ENCODE measurements at regions not wholly inside any gene's neighbourhood (a gene's known extent, or its start where the extent isn't known, plus 50 kb on each side); places are given as distances from the start of the nearest gene placed in this dataset.
A peak's percentile ranks its signal among the peaks of the same experiment; 100 is the strongest.

DNA sequence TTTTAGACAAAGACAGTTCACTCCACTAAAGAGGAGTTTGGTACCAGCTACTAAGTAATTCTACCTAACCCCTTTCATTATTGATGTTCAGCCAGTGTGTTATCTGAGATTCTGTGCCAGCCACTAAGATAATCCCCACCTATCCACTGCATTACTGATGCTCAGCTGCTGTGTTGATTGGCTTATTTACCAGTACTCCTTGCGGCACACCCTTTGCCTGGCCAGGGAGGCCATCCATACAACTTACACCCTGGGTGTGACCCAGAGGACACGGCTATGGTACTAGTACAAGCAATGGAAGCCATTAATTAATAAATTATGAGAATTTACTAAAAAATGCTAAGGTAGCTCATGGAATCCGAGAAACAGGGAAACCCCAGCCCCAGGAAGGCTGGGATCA is 290.7 kb upstream of the CTNNB1 start:
- Histone ChIP-seq H3K9ac (ENCODE audit: low read length) (no peak overlapping the region), H3K27me3 (ENCODE audit: control insufficient read depth in 1 of 2, insufficient read depth in 2 of 2, low read length in 2 of 2) (no peaks in the 10 kb centered on the region), H3K4me1 (ENCODE audit: insufficient read depth, low read length) (peaks cover 8% of the 10 kb centered on the region), H3K9me3 (ENCODE audit: low read length) (no peaks in the 10 kb centered on the region), H3K27ac (ENCODE audit: low read depth, low read length) (no peak overlapping the region), H3K4me3 (ENCODE audit: low read depth in 1 of 2, low read length in 2 of 2) (no peak overlapping the region), H3K36me3 (ENCODE audit: insufficient read depth, low read length) (no peaks in the 10 kb centered on the region)

DNA sequence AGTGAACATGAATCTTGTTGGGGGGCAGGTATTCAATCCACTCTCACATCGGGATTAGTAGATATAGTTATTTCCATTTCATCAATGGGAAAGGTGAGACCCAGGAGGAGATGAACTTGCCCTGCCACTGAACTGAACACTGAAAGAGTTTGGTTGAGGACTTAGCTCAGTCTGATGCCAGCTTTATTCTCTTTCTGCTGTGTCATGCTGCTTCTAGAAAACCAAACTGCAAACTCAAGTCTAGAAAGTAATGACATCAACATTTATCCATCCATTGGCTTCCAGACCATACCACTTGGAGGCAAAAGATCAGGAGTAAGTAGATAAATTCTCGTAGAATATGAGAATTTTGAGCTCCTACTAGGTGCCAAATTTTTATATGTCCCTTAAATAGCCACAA is 288.0 kb upstream of the CTNNB1 start:
- Histone ChIP-seq H3K9ac (ENCODE audit: low read length) (no peak overlapping the region), H3K27me3 (ENCODE audit: control insufficient read depth in 1 of 2, insufficient read depth in 2 of 2, low read length in 2 of 2) (no peaks in the 10 kb centered on the region), H3K9me3 (ENCODE audit: low read length) (no peaks in the 10 kb centered on the region), H3K4me3 (ENCODE audit: low read depth in 1 of 2, low read length in 2 of 2) (no peak overlapping the region), H3K36me3 (ENCODE audit: insufficient read depth, low read length) (no peaks in the 10 kb centered on the region), H3K4me1 (ENCODE audit: insufficient read depth, low read length) (peaks cover 18% of the 10 kb centered on the region), H3K27ac (ENCODE audit: low read depth, low read length) (no peak overlapping the region)

DNA sequence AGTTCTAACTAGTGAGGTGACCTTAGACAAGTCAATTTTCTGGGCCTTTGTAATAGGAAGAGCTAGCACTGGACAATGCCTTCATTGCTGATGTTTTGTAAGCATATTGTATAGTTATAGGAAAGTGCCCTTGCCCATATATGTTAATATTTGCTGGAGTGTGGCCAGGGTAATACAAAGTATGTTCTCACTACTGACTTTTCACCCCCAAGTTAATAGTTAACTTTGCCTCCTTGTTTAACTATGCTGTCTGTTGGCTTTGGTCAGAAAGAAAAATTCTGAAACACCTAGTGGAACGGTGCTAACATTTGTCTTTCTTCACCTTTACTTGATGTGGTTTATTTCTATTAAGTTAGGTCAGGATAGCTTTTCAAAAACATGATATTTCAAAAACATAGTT is 287.4 kb upstream of the CTNNB1 start:
- H3K27me3 ChIP-seq (ENCODE audit: control insufficient read depth in 1 of 2, insufficient read depth in 2 of 2, low read length in 2 of 2), result no peaks in the 10 kb centered on the region
- H3K9me3 ChIP-seq (ENCODE audit: low read length), result no peaks in the 10 kb centered on the region
- H3K36me3 ChIP-seq (ENCODE audit: insufficient read depth, low read length), result no peaks in the 10 kb centered on the region
- peaks cover 18% of the 10 kb centered on the region for H3K4me1 ChIP-seq (ENCODE audit: insufficient read depth, low read length)
- no peak overlapping the region for H3K4me3 ChIP-seq (ENCODE audit: low read depth in 1 of 2, low read length in 2 of 2)
- no peak overlapping the region for H3K27ac ChIP-seq (ENCODE audit: low read depth, low read length)
- H3K9ac ChIP-seq (ENCODE audit: low read length), result no peak overlapping the region

DNA sequence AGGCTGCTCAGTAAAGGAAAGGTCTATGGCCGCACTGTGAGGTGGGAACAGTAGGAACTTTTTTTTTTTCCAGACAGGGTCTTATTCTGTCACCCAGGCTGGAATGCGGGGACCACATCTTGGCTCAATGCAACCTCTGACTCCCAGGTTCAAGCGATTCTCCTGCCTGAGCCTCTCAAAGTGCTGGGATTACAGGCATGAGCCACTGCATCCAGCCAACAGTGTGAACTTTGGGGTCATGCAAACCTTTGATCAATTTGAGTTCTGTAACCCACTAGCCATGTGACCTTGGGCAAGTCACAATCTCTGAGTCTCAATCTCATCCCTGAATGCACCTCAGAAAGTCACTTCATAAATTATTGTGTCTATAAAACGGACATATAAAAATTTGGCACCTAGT is 286.8 kb upstream of the CTNNB1 start:
- Histone ChIP-seq H3K27ac (ENCODE audit: low read depth, low read length) (no peak overlapping the region), H3K27me3 (ENCODE audit: control insufficient read depth in 1 of 2, insufficient read depth in 2 of 2, low read length in 2 of 2) (no peaks in the 10 kb centered on the region), H3K36me3 (ENCODE audit: insufficient read depth, low read length) (no peaks in the 10 kb centered on the region), H3K9me3 (ENCODE audit: low read length) (no peaks in the 10 kb centered on the region), H3K4me3 (ENCODE audit: low read depth in 1 of 2, low read length in 2 of 2) (no peak overlapping the region), H3K4me1 (ENCODE audit: insufficient read depth, low read length) (peaks cover 18% of the 10 kb centered on the region), H3K9ac (ENCODE audit: low read length) (no peak overlapping the region)

DNA sequence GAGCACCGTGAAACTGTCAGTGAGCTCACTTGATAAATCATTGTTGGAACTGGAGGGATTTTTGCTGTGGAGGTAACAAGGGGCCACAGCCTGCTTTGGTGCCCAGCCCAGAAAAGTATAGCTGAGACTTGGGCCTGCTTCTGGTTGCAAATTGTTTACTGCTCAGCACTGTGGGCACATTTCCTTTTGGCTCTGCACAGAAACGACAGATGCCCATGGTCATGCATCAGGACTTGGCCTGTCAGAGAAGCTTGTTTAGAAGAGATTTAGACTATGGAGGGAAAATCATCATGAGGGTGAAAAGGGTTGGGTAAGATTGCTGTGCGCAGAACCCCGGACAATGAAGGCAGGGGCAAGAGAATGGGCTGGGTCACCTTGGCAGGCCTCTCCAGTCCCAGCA is 286.1 kb upstream of the CTNNB1 start:
- Histone ChIP-seq H3K9ac (ENCODE audit: low read length) (no peak overlapping the region), H3K36me3 (ENCODE audit: insufficient read depth, low read length) (no peaks in the 10 kb centered on the region), H3K4me3 (ENCODE audit: low read depth in 1 of 2, low read length in 2 of 2) (no peak overlapping the region), H3K9me3 (ENCODE audit: low read length) (no peaks in the 10 kb centered on the region), H3K27me3 (ENCODE audit: control insufficient read depth in 1 of 2, insufficient read depth in 2 of 2, low read length in 2 of 2) (no peaks in the 10 kb centered on the region), H3K27ac (ENCODE audit: low read depth, low read length) (no peak overlapping the region), H3K4me1 (ENCODE audit: insufficient read depth, low read length) (peaks cover 18% of the 10 kb centered on the region)

DNA sequence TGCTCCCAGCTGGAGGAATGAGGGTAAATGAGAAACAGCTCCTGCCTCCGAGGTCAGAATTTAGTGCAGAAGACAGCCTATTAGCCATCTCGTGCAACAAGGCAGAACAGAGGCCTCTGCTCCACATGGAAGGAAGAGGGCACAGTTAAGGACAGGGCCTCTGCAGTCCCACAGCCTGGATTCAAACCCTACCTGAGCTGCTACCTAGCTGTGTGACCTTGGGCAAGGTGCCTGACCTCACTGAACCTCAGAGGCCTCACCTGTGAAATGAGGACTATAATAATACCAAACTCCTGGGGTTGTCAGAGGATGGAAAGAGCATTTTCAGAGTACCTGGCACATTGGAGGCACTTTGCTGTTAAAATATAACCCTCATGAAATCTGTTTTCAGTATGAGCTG is 285.7 kb upstream of the CTNNB1 start:
- Histone ChIP-seq H3K27me3 (ENCODE audit: control insufficient read depth in 1 of 2, insufficient read depth in 2 of 2, low read length in 2 of 2) (no peaks in the 10 kb centered on the region), H3K4me3 (ENCODE audit: low read depth in 1 of 2, low read length in 2 of 2) (no peak overlapping the region), H3K27ac (ENCODE audit: low read depth, low read length) (no peak overlapping the region), H3K36me3 (ENCODE audit: insufficient read depth, low read length) (no peaks in the 10 kb centered on the region), H3K9me3 (ENCODE audit: low read length) (no peaks in the 10 kb centered on the region), H3K4me1 (ENCODE audit: insufficient read depth, low read length) (peaks cover 18% of the 10 kb centered on the region), H3K9ac (ENCODE audit: low read length) (no peak overlapping the region)

DNA sequence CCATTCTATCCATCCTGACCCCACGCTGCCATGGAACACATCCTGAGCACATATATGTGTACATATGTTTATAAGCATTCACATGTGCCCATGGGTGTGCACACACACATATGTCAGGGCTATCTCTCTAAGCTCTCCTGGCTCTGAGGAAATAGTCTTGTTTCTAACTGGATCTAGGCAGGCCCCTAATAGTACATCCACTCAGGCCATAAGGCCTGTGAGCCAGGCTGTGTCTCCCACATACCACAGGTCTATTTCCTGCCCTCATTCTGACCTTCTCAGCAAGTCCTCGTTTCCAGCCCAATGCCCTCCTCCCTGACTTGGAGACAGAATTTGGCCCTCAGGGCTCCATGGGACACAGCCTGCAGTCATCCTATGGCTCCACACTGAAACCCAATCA is 284.8 kb upstream of the CTNNB1 start:
- H3K27me3 ChIP-seq (ENCODE audit: control insufficient read depth in 1 of 2, insufficient read depth in 2 of 2, low read length in 2 of 2), result no peaks in the 10 kb centered on the region
- H3K4me1 ChIP-seq (ENCODE audit: insufficient read depth, low read length), result peaks cover 18% of the 10 kb centered on the region
- H3K9ac ChIP-seq (ENCODE audit: low read length), result no peak overlapping the region
- no peaks in the 10 kb centered on the region for H3K9me3 ChIP-seq (ENCODE audit: low read length)
- peak overlapping the region in 1 of 2 donors; percentile 5 for H3K4me3 ChIP-seq (ENCODE audit: low read depth in 1 of 2, low read length in 2 of 2)
- no peaks in the 10 kb centered on the region for H3K36me3 ChIP-seq (ENCODE audit: insufficient read depth, low read length)
- no peak overlapping the region for H3K27ac ChIP-seq (ENCODE audit: low read depth, low read length)

DNA sequence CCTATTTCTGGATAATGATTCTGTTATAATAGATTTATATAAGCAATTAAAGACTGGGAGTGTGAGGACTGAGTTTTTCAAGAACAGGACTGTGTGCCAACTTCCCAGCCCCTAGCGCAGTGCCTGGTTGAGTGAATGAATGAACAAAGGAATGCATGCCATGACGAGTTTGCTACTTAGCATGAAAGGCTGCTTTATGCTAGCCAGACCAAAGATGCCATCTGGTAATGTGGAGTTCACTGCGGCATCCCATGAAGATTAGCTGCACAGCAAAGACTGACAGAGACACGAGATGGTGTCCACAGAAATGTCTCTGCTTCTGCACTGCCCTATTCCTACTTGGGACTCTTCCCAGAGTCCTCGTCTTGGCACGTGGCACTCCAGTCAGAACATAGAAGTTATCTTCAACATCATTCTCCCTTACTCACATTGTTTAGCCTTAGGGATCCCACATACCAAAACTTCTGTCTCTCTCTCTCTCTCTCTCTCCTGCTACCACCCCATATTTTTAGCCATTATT is 283.9 kb upstream of the CTNNB1 start:
- no peaks in the 10 kb centered on the region for H3K9me3 ChIP-seq (ENCODE audit: low read length)
- no peak overlapping the region for H3K9ac ChIP-seq (ENCODE audit: low read length)
- no peak overlapping the region for H3K27ac ChIP-seq (ENCODE audit: low read depth, low read length)
- H3K4me1 ChIP-seq (ENCODE audit: insufficient read depth, low read length), result peaks cover 18% of the 10 kb centered on the region
- no peaks in the 10 kb centered on the region for H3K36me3 ChIP-seq (ENCODE audit: insufficient read depth, low read length)
- H3K27me3 ChIP-seq (ENCODE audit: control insufficient read depth in 1 of 2, insufficient read depth in 2 of 2, low read length in 2 of 2), result no peaks in the 10 kb centered on the region
- no peak overlapping the region for H3K4me3 ChIP-seq (ENCODE audit: low read depth in 1 of 2, low read length in 2 of 2)

DNA sequence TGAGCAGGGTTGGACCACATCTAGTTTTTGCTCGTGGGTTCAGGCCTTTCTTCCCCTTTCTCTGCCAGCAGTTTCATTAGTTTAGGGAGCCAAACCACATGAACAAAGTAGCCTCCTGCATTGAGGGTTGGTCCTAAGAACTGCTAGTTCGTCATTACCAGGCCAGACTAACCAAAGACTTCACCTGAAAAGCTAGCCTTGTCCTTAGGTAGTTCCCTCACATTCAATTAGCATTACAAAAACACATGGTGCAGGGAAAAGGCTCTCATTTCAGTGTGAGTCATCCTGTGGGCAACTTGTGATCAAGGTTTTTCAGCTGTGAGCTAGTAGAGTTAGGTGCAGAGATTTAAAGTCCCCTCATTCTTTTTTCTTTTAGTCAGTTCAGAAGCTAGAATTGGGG is 279.3 kb upstream of the CTNNB1 start:
- Histone ChIP-seq H3K9ac (ENCODE audit: low read length) (no peak overlapping the region), H3K36me3 (ENCODE audit: insufficient read depth, low read length) (no peaks in the 10 kb centered on the region), H3K27me3 (ENCODE audit: control insufficient read depth in 1 of 2, insufficient read depth in 2 of 2, low read length in 2 of 2) (no peaks in the 10 kb centered on the region), H3K4me1 (ENCODE audit: insufficient read depth, low read length) (no peaks in the 10 kb centered on the region), H3K9me3 (ENCODE audit: low read length) (no peaks in the 10 kb centered on the region), H3K4me3 (ENCODE audit: low read depth in 1 of 2, low read length in 2 of 2) (no peak overlapping the region), H3K27ac (ENCODE audit: low read depth, low read length) (no peak overlapping the region)

DNA sequence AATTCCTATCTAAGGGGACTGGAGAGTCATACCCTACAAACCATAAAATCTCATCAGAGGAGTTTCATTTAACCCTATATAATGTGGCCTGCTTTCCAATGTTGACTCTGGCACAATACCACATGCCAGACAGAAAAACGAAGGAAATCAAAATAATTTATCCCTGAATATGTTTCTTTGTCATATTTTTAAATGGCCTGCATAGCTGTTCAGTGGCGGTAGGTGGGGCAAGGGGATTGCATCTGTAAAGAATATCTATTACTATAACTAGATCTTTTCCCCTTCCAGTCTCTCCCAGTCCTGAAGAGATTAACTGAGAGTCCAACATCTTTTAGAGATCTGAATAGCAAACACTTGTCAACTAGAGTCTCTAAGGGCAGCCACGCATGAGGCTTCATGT is 278.1 kb upstream of the CTNNB1 start:
- no peaks in the 10 kb centered on the region for H3K9me3 ChIP-seq (ENCODE audit: low read length)
- H3K4me3 ChIP-seq (ENCODE audit: low read depth in 1 of 2, low read length in 2 of 2), result no peak overlapping the region
- H3K36me3 ChIP-seq (ENCODE audit: insufficient read depth, low read length), result no peaks in the 10 kb centered on the region
- no peaks in the 10 kb centered on the region for H3K27me3 ChIP-seq (ENCODE audit: control insufficient read depth in 1 of 2, insufficient read depth in 2 of 2, low read length in 2 of 2)
- no peak overlapping the region for H3K27ac ChIP-seq (ENCODE audit: low read depth, low read length)
- no peaks in the 10 kb centered on the region for H3K4me1 ChIP-seq (ENCODE audit: insufficient read depth, low read length)
- no peak overlapping the region for H3K9ac ChIP-seq (ENCODE audit: low read length)

DNA sequence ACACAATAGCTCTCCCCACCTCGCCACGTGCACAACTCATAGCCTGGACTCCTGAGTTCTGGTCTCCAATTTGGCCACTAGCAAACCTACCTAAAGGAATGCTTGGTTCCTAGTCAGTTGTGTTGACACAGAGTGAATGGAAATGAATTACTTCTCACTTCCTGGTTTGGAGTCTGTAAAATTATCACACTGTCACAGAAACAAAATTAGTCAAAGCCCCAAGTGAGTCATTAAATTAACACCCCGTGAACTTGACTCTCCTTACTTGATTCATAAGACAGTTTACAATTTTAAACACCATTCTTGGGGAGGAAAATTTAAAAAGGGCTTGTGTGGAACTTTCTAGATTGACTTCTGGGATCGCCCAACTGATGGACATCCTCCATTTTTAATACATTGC is 276.2 kb upstream of the CTNNB1 start:
- Histone ChIP-seq H3K27me3 (ENCODE audit: control insufficient read depth in 1 of 2, insufficient read depth in 2 of 2, low read length in 2 of 2) (no peaks in the 10 kb centered on the region), H3K4me1 (ENCODE audit: insufficient read depth, low read length) (no peaks in the 10 kb centered on the region), H3K27ac (ENCODE audit: low read depth, low read length) (no peak overlapping the region), H3K36me3 (ENCODE audit: insufficient read depth, low read length) (no peaks in the 10 kb centered on the region), H3K9ac (ENCODE audit: low read length) (no peak overlapping the region), H3K9me3 (ENCODE audit: low read length) (no peaks in the 10 kb centered on the region), H3K4me3 (ENCODE audit: low read depth in 1 of 2, low read length in 2 of 2) (no peak overlapping the region)

DNA sequence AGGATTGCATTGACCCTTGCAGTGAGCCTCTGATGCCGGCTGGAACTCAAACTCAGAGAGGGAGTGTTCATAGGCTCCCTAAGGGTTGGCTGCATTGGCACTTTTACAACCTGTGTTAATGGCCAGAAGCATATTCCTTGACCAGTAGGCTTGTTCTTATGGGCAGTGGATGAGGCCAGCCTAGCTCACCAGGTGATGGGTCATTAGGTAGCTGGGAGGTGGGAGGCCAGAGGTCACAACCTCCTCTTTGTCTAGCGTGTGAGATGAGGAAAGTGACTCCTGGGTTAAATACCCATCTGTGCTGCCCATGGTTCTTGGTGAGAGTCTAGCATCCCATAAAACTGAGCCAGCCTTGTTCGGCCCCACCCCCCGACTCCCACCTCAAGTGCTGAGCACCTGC is 275.7 kb upstream of the CTNNB1 start:
- H3K27me3 ChIP-seq (ENCODE audit: control insufficient read depth in 1 of 2, insufficient read depth in 2 of 2, low read length in 2 of 2), result no peaks in the 10 kb centered on the region
- H3K4me1 ChIP-seq (ENCODE audit: insufficient read depth, low read length), result no peaks in the 10 kb centered on the region
- no peaks in the 10 kb centered on the region for H3K36me3 ChIP-seq (ENCODE audit: insufficient read depth, low read length)
- no peak overlapping the region for H3K27ac ChIP-seq (ENCODE audit: low read depth, low read length)
- no peaks in the 10 kb centered on the region for H3K9me3 ChIP-seq (ENCODE audit: low read length)
- no peak overlapping the region for H3K9ac ChIP-seq (ENCODE audit: low read length)
- no peak overlapping the region for H3K4me3 ChIP-seq (ENCODE audit: low read depth in 1 of 2, low read length in 2 of 2)
